HEK293T (cell line): ENCODE measurements at regions not wholly inside any gene's neighbourhood (a gene's known extent, or its start where the extent isn't known, plus 50 kb on each side); places are given as distances from the start of the nearest gene placed in this dataset.
"Not testable (repeated sequence)": the region's sequence is repeated elsewhere in the genome, so short reads cannot be mapped to it uniquely, and the experiment has no call there.

Experiments used
- ARNT ChIP-seq: fragments of 450-650 bp; IDR thresholded peaks from 2 replicates; pipeline ENCODE4 v1.6.1; 2017; ENCODE audit warnings: mild to moderate bottlenecking
- BHLHE40 ChIP-seq: fragments of 450-650 bp; IDR thresholded peaks from 2 replicates; pipeline ENCODE4 v1.6.1; 2016; ENCODE audit warnings: mild to moderate bottlenecking, moderate library complexity, borderline replicate concordance
- CTBP1 ChIP-seq: fragments of 450-650 bp; IDR thresholded peaks from 2 replicates; pipeline ENCODE4 v1.6.1; 2016; ENCODE audit warnings: borderline replicate concordance
- ELF4 ChIP-seq: fragments of 450-650 bp; IDR thresholded peaks from 2 replicates; pipeline ENCODE4 v1.6.1; 2017; ENCODE audit warnings: antibody characterized with exemption
- FOXA1 ChIP-seq: fragments of 450-650 bp; IDR thresholded peaks from 2 replicates; pipeline ENCODE4 v1.6.1; 2016; ENCODE audit warnings: mild to moderate bottlenecking
- FOXK2 ChIP-seq: fragments of 450-650 bp; IDR thresholded peaks from 2 replicates; pipeline ENCODE4 v1.6.1; 2016; ENCODE audit warnings: mild to moderate bottlenecking
- FOXM1 ChIP-seq: fragments of 450-650 bp; IDR thresholded peaks from 2 replicates; pipeline ENCODE4 v1.6.1; 2017; ENCODE audit warnings: mild to moderate bottlenecking, borderline replicate concordance
- HDGF ChIP-seq: fragments of 450-650 bp; IDR thresholded peaks from 2 replicates; pipeline ENCODE4 v1.6.1; 2017; ENCODE audit warnings: antibody characterized with exemption, borderline replicate concordance
- NFRKB ChIP-seq: fragments of 450-650 bp; IDR thresholded peaks from 2 replicates; pipeline ENCODE4 v1.6.1; 2016; ENCODE audit warnings: mild to moderate bottlenecking, moderate library complexity
- SP1 ChIP-seq: fragments of 450-650 bp; IDR thresholded peaks from 2 replicates; pipeline ENCODE4 v1.6.1; 2017
- SUZ12 ChIP-seq: fragments of 450-650 bp; IDR thresholded peaks from 2 replicates; pipeline ENCODE4 v1.6.1; 2016; ENCODE audit warnings: mild to moderate bottlenecking
- TARDBP ChIP-seq: fragments of 450-650 bp; IDR thresholded peaks from 2 replicates; pipeline ENCODE4 v1.6.1; 2016
- ZNF384 ChIP-seq: fragments of 450-650 bp; IDR thresholded peaks from 2 replicates; pipeline ENCODE4 v1.6.1; 2016
- TF ChIP-seq, protein P1 (sequence below): fragments of 450-650 bp; IDR thresholded peaks from 2 replicates; pipeline ENCODE4 v1.6.1; 2016

DNA sequence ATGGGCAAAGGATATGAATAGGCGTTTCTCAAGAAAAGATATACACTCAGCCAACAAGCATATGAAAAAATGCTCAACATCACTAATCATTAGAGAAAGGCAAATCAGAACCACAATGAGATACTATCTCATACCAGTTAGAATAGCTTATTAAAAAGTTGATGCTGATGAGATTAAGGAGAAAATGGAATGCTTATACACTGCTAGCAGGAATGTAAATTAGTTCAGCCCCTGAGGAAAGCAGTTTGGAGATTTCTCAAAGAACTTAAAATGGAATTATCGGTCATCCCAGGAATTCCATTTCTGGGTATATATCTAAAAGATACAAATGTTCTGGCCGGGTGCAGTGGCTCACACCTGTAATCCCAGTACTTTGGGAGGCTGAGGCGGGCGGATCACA is 78.2 kb upstream of the NOX4 start:
- not testable (repeated sequence) for TF ChIP-seq NFRKB, HDGF, ARNT, FOXK2, FOXM1, SP1, FOXA1, ELF4, TARDBP, ZNF384, BHLHE40, CTBP1, SUZ12
- TF ChIP-seq, protein P1, sequence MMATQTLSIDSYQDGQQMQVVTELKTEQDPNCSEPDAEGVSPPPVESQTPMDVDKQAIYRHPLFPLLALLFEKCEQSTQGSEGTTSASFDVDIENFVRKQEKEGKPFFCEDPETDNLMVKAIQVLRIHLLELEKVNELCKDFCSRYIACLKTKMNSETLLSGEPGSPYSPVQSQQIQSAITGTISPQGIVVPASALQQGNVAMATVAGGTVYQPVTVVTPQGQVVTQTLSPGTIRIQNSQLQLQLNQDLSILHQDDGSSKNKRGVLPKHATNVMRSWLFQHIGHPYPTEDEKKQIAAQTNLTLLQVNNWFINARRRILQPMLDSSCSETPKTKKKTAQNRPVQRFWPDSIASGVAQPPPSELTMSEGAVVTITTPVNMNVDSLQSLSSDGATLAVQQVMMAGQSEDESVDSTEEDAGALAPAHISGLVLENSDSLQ = not testable (repeated sequence)
